T47D (cell line): ENCODE measurements at regions not wholly inside any gene's neighbourhood (a gene's known extent, or its start where the extent isn't known, plus 50 kb on each side); places are given as distances from the start of the nearest gene placed in this dataset.

ENCODE experiments used
- DNase-seq, 2 experiments: peaks; one replicate each; pipeline versions ENCODE4 v3.0.0 to v3.0.0-alpha.2; 2011 to 2012; ENCODE audit warnings: low read depth in 1 of 2, low spot score in 1 of 2
- JUND ChIP-seq: IDR thresholded peaks from 2 replicates; pipeline ENCODE4 v1.6.1; 2012; ENCODE audit warnings: low read depth
- in situ Hi-C: cut with HindIII; loops from 2 replicates; pipeline ENCODE4 v1.10.0; 2016; ENCODE audit warnings: low sequenced_read_pairs, low pct_unique_long_range_greater_than_20kb

- no peak for TF ChIP-seq JUND
- DNase-seq, result no peak
- in situ Hi-C loops, result no loop called here
These were observed 87.2 kb upstream of the CNIH3 start for GRCh38 chr1:224528900-224529299.

DNA sequence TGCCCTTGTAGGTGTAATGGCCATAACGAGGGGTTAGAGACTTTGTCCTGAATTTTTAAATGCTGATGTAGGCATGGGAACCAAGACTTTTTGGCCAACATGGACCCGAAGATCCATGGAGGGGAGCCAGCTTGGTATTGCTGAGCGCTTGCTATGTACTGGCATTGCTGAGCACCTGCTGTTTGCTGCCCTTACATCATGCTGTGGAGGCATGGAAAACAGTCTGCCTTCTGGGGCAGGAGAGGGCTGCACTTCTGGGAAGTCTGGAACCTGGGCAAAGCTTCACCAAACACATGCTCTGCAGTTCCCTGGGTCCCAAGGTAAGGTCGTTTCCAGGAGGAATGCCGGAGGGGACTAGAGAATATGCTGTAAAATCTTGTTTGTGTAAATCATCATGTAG, 86.3 kb upstream of the CNIH3 start:
- in situ Hi-C loops, result no loop called here
- DNase-seq, result no peak
- TF ChIP-seq JUND, result no peak

GRCh38 chr1:224533517-224533916, 82.6 kb upstream of the CNIH3 start:
- DNase-seq, result no peak
- in situ Hi-C loops, result no loop called here

DNA sequence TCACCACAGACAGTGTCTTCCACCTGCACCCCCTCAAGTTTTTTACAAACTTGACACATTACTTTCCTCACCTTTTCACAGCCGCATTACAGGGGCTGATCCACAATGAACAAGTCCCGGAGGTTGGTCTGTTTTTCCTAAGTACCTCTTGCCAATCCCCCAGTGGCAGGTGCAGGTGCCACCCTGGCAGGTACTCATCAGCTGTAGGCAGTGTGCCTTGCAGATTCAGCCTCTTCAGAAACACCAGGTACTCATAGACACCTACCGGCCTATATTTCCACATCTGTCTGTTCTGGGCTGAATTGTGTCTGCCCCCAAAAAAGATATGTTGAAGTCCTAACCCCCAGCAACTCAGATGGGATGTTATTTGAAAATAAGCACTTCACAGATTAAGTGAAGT, 81.4 kb upstream of the CNIH3 start:
- in situ Hi-C loops, result no loop called here
- no peak for DNase-seq
- no peak for TF ChIP-seq JUND

More at GRCh38 chr1:224533517-224533916, 82.6 kb upstream of the CNIH3 start:
- no peak for TF ChIP-seq JUND

- no peak for DNase-seq
- in situ Hi-C loops, result no loop called here
- no peak for TF ChIP-seq JUND
These were observed 80.5 kb upstream of the CNIH3 start for GRCh38 chr1:224535641-224536040.

GRCh38 chr1:224539971-224540370, 76.1 kb upstream of the CNIH3 start:
- DNase-seq, result no peak
- in situ Hi-C loops, result no loop called here
- no peak for TF ChIP-seq JUND

DNA sequence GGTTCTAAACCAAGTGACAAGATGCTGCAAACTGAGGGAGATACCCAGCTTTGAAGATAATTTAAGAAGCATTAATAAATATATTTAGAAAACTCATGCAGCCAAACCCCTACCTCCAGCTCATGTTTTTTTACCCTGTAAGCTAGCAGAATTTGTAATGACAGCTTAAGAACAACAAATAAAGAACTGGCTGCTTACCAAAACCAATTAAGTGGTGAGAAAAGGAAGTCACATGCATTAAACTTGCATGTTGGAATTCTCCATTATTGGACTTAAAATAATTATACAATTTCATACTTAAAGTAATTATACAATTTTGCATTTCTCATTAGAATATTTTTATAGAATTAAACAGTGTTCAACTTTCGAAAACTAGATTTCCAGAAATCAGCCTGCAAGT, 75.6 kb upstream of the CNIH3 start:
- DNase-seq, result no peak
- TF ChIP-seq JUND, result no peak
- in situ Hi-C loops, result no loop called here

GRCh38 chr1:224541072-224541790, 74.9 kb upstream of the CNIH3 start:
- TF ChIP-seq JUND, result no peak
- in situ Hi-C loops, result no loop called here
- DNase-seq, result no peak

GRCh38 chr1:224541901-224542630, 74.1 kb upstream of the CNIH3 start:
- TF ChIP-seq JUND, result no peak
- DNase-seq, result no peak
- in situ Hi-C loops, result no loop called here

GRCh38 chr1:224542783-224543440, 73.2 kb upstream of the CNIH3 start:
- in situ Hi-C loops, result no loop called here
- no peak for TF ChIP-seq JUND
- no peak for DNase-seq

DNA sequence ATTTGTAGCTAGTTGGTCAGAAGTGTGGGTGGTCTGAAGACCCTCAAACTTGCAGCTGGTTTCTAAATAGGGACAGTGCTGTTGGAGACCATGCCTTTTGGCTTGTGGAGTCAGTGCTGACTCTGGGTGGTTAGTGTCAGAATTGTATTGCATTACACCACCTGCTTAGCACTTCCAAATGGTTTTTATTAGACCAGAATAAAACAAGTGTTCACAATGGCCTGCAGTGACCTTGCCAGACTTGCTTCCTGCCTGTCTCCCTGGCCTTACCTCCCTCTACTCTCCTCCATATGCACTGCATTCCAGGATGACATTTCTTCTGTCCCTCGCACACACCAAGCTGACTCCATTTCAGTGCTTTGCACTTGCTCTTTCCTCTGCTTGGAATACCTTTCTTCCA, 72.7 kb upstream of the CNIH3 start:
- in situ Hi-C loops, result no loop called here

GRCh38 chr1:224544346-224545110, 71.6 kb upstream of the CNIH3 start:
- in situ Hi-C loops, result no loop called here
- TF ChIP-seq JUND, result no peak
- DNase-seq, result no peak

More for the DNA sequence above, 72.7 kb upstream of the CNIH3 start:
- DNase-seq, result no peak
- no peak for TF ChIP-seq JUND
